ENCODE measurements at regions not wholly inside any gene's neighbourhood (a gene's known extent, or its start where the extent isn't known, plus 50 kb on each side); places are given as distances from the start of the nearest gene placed in this dataset.

- ChIA-PET POLR2A (no interaction called here), CTCF (no interaction called here)
- H3K27me3 Mint-ChIP-seq: peaks cover 0 to 5% of the 10 kb centered on the region in 2 donors
- H3K27me3 ChIP-seq (replicated peaks in 1 of 2; ENCODE audit: control insufficient read depth in 2 of 2, extremely low read depth in 1 of 2, insufficient read depth in 2 of 2, low read length in 1 of 2): no peaks in the 10 kb centered on the region
- no peaks in the 10 kb centered on the region for H3K36me3 Mint-ChIP-seq
- H3K9me3 Mint-ChIP-seq: peaks cover 6 to 16% (median 7%) of the 10 kb centered on the region in 3 donors
- H3K27ac Mint-ChIP-seq: no peak overlapping the region
- 65% methylated on average over 2 of the region's 5 CpGs for whole genome bisulfite sequencing (ENCODE audit: insufficient coverage)
- no peaks in the 10 kb centered on the region for H3K9me3 ChIP-seq
- DNase-seq (no peak), ATAC-seq (replicated peaks in 1 of 4) (no peak)
- no peaks in the 10 kb centered on the region for H3K36me3 ChIP-seq (ENCODE audit: control insufficient read depth in 2 of 2, extremely low read depth in 1 of 2, insufficient read depth in 1 of 2, low read length in 1 of 2)
- no peaks in the 10 kb centered on the region for H3K4me1 ChIP-seq (ENCODE audit: control insufficient read depth in 1 of 2, extremely low read depth in 1 of 2, insufficient read depth in 2 of 2, low read length in 2 of 2)
- no peak overlapping the region for H3K4me3 Mint-ChIP-seq
- H3K4me3 ChIP-seq (ENCODE audit: control insufficient read depth in 1 of 2, extremely low read depth in 1 of 2, low read length in 1 of 2): no peak overlapping the region
- H3K4me1 Mint-ChIP-seq: no peaks in the 10 kb centered on the region
- no peak overlapping the region for H3K27ac ChIP-seq (ENCODE audit: low read length)
These were observed 237.6 kb upstream of the CDH4 start for GRCh38 chr20:61014491-61014890.

GRCh38 chr20:61015602-61016001 is 236.5 kb upstream of the CDH4 start:
- DNase-seq (no peak), ATAC-seq (replicated peaks in 1 of 4) (no peak)
- Mint-ChIP-seq H3K4me3 (no peak overlapping the region), H3K36me3 (no peaks in the 10 kb centered on the region), H3K9me3 (peaks cover 6 to 19% (median 10%) of the 10 kb centered on the region in 3 donors), H3K4me1 (no peaks in the 10 kb centered on the region), H3K27ac (no peak overlapping the region), H3K27me3 (peaks cover 0 to 5% of the 10 kb centered on the region in 2 donors)
- Histone ChIP-seq H3K27ac (ENCODE audit: low read length) (no peak overlapping the region), H3K27me3 (replicated peaks in 1 of 2; ENCODE audit: control insufficient read depth in 2 of 2, extremely low read depth in 1 of 2, insufficient read depth in 2 of 2, low read length in 1 of 2) (no peaks in the 10 kb centered on the region), H3K9me3 (no peaks in the 10 kb centered on the region), H3K4me3 (ENCODE audit: control insufficient read depth in 1 of 2, extremely low read depth in 1 of 2, low read length in 1 of 2) (no peak overlapping the region), H3K36me3 (ENCODE audit: control insufficient read depth in 2 of 2, extremely low read depth in 1 of 2, insufficient read depth in 1 of 2, low read length in 1 of 2) (no peaks in the 10 kb centered on the region), H3K4me1 (ENCODE audit: control insufficient read depth in 1 of 2, extremely low read depth in 1 of 2, insufficient read depth in 2 of 2, low read length in 2 of 2) (no peaks in the 10 kb centered on the region)
- ChIA-PET POLR2A (no interaction called here), CTCF (no interaction called here)
- WGBS (ENCODE audit: insufficient coverage): 73% methylated on average over 3 of the region's 6 CpGs

GRCh38 chr20:61019322-61019721 is 232.7 kb upstream of the CDH4 start:
- Histone ChIP-seq H3K4me3 (ENCODE audit: control insufficient read depth in 1 of 2, extremely low read depth in 1 of 2, low read length in 1 of 2) (no peak overlapping the region), H3K36me3 (ENCODE audit: control insufficient read depth in 2 of 2, extremely low read depth in 1 of 2, insufficient read depth in 1 of 2, low read length in 1 of 2) (no peaks in the 10 kb centered on the region), H3K27ac (ENCODE audit: low read length) (no peak overlapping the region), H3K4me1 (ENCODE audit: control insufficient read depth in 1 of 2, extremely low read depth in 1 of 2, insufficient read depth in 2 of 2, low read length in 2 of 2) (no peaks in the 10 kb centered on the region), H3K27me3 (replicated peaks in 1 of 2; ENCODE audit: control insufficient read depth in 2 of 2, extremely low read depth in 1 of 2, insufficient read depth in 2 of 2, low read length in 1 of 2) (no peaks in the 10 kb centered on the region), H3K9me3 (no peaks in the 10 kb centered on the region)
- ATAC-seq (replicated peaks in 1 of 4) (no peak), DNase-seq (no peak)
- Mint-ChIP-seq H3K27ac (no peak overlapping the region), H3K4me1 (no peaks in the 10 kb centered on the region), H3K36me3 (no peaks in the 10 kb centered on the region), H3K27me3 (no peaks in the 10 kb centered on the region), H3K9me3 (peaks cover 6 to 19% (median 10%) of the 10 kb centered on the region in 3 donors), H3K4me3 (no peak overlapping the region)
- ChIA-PET POLR2A (no interaction called here), CTCF (no interaction called here)
- 86% methylated on average over 9 of the region's 14 CpGs for WGBS (ENCODE audit: insufficient coverage)

- ATAC-seq (replicated peaks in 1 of 4): no peak
- H3K4me3 Mint-ChIP-seq: no peak overlapping the region
- ChIA-PET CTCF (no interaction called here), POLR2A (no interaction called here)
- no peaks in the 10 kb centered on the region for H3K4me1 ChIP-seq (ENCODE audit: control insufficient read depth in 1 of 2, extremely low read depth in 1 of 2, insufficient read depth in 2 of 2, low read length in 2 of 2)
- DNase-seq: no peak
- H3K36me3 ChIP-seq (ENCODE audit: control insufficient read depth in 2 of 2, extremely low read depth in 1 of 2, insufficient read depth in 1 of 2, low read length in 1 of 2): no peaks in the 10 kb centered on the region
- H3K27ac Mint-ChIP-seq: no peak overlapping the region
- no peaks in the 10 kb centered on the region for H3K27me3 Mint-ChIP-seq
- peaks cover 0 to 2% of the 10 kb centered on the region in 2 experiments for H3K27me3 ChIP-seq (replicated peaks in 1 of 2; ENCODE audit: control insufficient read depth in 2 of 2, extremely low read depth in 1 of 2, insufficient read depth in 2 of 2, low read length in 1 of 2)
- H3K36me3 Mint-ChIP-seq: no peaks in the 10 kb centered on the region
- no peak overlapping the region for H3K4me3 ChIP-seq (ENCODE audit: control insufficient read depth in 1 of 2, extremely low read depth in 1 of 2, low read length in 1 of 2)
- peaks cover 9 to 24% (median 10%) of the 10 kb centered on the region in 3 donors for H3K9me3 Mint-ChIP-seq
- H3K27ac ChIP-seq (ENCODE audit: low read length): no peak overlapping the region
- no CpG with 5 or more reads among the region's 29 CpGs for WGBS (ENCODE audit: insufficient coverage)
- no peaks in the 10 kb centered on the region for H3K4me1 Mint-ChIP-seq
- no peaks in the 10 kb centered on the region for H3K9me3 ChIP-seq
These were observed 228.4 kb upstream of the CDH4 start for GRCh38 chr20:61023612-61024011.

GRCh38 chr20:61024390-61024789 is 227.7 kb upstream of the CDH4 start:
- ChIA-PET CTCF (no interaction called here), POLR2A (no interaction called here)
- Histone ChIP-seq H3K4me3 (ENCODE audit: control insufficient read depth in 1 of 2, extremely low read depth in 1 of 2, low read length in 1 of 2) (no peak overlapping the region), H3K9me3 (no peaks in the 10 kb centered on the region), H3K4me1 (ENCODE audit: control insufficient read depth in 1 of 2, extremely low read depth in 1 of 2, insufficient read depth in 2 of 2, low read length in 2 of 2) (no peaks in the 10 kb centered on the region), H3K36me3 (ENCODE audit: control insufficient read depth in 2 of 2, extremely low read depth in 1 of 2, insufficient read depth in 1 of 2, low read length in 1 of 2) (no peaks in the 10 kb centered on the region), H3K27me3 (replicated peaks in 1 of 2; ENCODE audit: control insufficient read depth in 2 of 2, extremely low read depth in 1 of 2, insufficient read depth in 2 of 2, low read length in 1 of 2) (peaks cover 0 to 2% of the 10 kb centered on the region in 2 experiments), H3K27ac (ENCODE audit: low read length) (no peak overlapping the region)
- no peak for ATAC-seq (replicated peaks in 1 of 4)
- no peak for DNase-seq
- no peaks in the 10 kb centered on the region for H3K4me1 Mint-ChIP-seq
- no peaks in the 10 kb centered on the region for H3K27me3 Mint-ChIP-seq
- no peak overlapping the region for H3K27ac Mint-ChIP-seq
- no peak overlapping the region for H3K4me3 Mint-ChIP-seq
- WGBS (ENCODE audit: insufficient coverage): 79% methylated on average over 11 of the region's 11 CpGs
- peaks cover 4 to 18% (median 5%) of the 10 kb centered on the region in 3 donors for H3K9me3 Mint-ChIP-seq
- no peaks in the 10 kb centered on the region for H3K36me3 Mint-ChIP-seq

GRCh38 chr20:61025536-61025935 is 226.5 kb upstream of the CDH4 start:
- 83% methylated on average over 7 of the region's 10 CpGs for WGBS (ENCODE audit: insufficient coverage)
- Mint-ChIP-seq H3K4me1 (no peaks in the 10 kb centered on the region), H3K27ac (no peak overlapping the region), H3K27me3 (no peaks in the 10 kb centered on the region), H3K36me3 (no peaks in the 10 kb centered on the region), H3K9me3 (peaks cover 2 to 13% (median 4%) of the 10 kb centered on the region in 3 donors), H3K4me3 (no peak overlapping the region)
- Histone ChIP-seq H3K27me3 (replicated peaks in 1 of 2; ENCODE audit: control insufficient read depth in 2 of 2, extremely low read depth in 1 of 2, insufficient read depth in 2 of 2, low read length in 1 of 2) (peaks cover 0 to 2% of the 10 kb centered on the region in 2 experiments), H3K4me1 (ENCODE audit: control insufficient read depth in 1 of 2, extremely low read depth in 1 of 2, insufficient read depth in 2 of 2, low read length in 2 of 2) (no peaks in the 10 kb centered on the region), H3K9me3 (no peaks in the 10 kb centered on the region), H3K4me3 (ENCODE audit: control insufficient read depth in 1 of 2, extremely low read depth in 1 of 2, low read length in 1 of 2) (no peak overlapping the region), H3K36me3 (ENCODE audit: control insufficient read depth in 2 of 2, extremely low read depth in 1 of 2, insufficient read depth in 1 of 2, low read length in 1 of 2) (no peaks in the 10 kb centered on the region), H3K27ac (ENCODE audit: low read length) (no peak overlapping the region)
- DNase-seq (no peak), ATAC-seq (replicated peaks in 1 of 4) (no peak)
- POLR2A ChIA-PET: no interaction called here
- CTCF ChIA-PET: no interaction called here

- DNase-seq (no peak), ATAC-seq (replicated peaks in 1 of 4) (no peak)
- Mint-ChIP-seq H3K27me3 (no peaks in the 10 kb centered on the region), H3K4me1 (no peaks in the 10 kb centered on the region), H3K9me3 (peaks cover 2 to 13% (median 4%) of the 10 kb centered on the region in 3 donors), H3K4me3 (no peak overlapping the region), H3K27ac (no peak overlapping the region), H3K36me3 (no peaks in the 10 kb centered on the region)
- no peak overlapping the region for H3K4me3 ChIP-seq (ENCODE audit: control insufficient read depth in 1 of 2, extremely low read depth in 1 of 2, low read length in 1 of 2)
- POLR2A ChIA-PET: no interaction called here
- no peaks in the 10 kb centered on the region for H3K9me3 ChIP-seq
- H3K27me3 ChIP-seq (replicated peaks in 1 of 2; ENCODE audit: control insufficient read depth in 2 of 2, extremely low read depth in 1 of 2, insufficient read depth in 2 of 2, low read length in 1 of 2): peaks cover 0 to 2% of the 10 kb centered on the region in 2 experiments
- H3K4me1 ChIP-seq (ENCODE audit: control insufficient read depth in 1 of 2, extremely low read depth in 1 of 2, insufficient read depth in 2 of 2, low read length in 2 of 2): no peaks in the 10 kb centered on the region
- H3K36me3 ChIP-seq (ENCODE audit: control insufficient read depth in 2 of 2, extremely low read depth in 1 of 2, insufficient read depth in 1 of 2, low read length in 1 of 2): no peaks in the 10 kb centered on the region
- no peak overlapping the region for H3K27ac ChIP-seq (ENCODE audit: low read length)
- CTCF ChIA-PET: no interaction called here
- no CpG with 5 or more reads among the region's 6 CpGs for whole genome bisulfite sequencing (ENCODE audit: insufficient coverage)
These were observed 225.9 kb upstream of the CDH4 start for GRCh38 chr20:61026173-61026572.

All from T-cell (primary cell).